Epithelial cell of proximal tubule (primary cell): ENCODE measurements at regions not wholly inside any gene's neighbourhood (a gene's known extent, or its start where the extent isn't known, plus 50 kb on each side); places are given as distances from the start of the nearest gene placed in this dataset.

ENCODE experiments used
- DNase-seq: peaks from one replicate; pipeline ENCODE4 v3.0.0-alpha.2; 2011; ENCODE audit warnings: low read depth
- H3K4me3 ChIP-seq: 2 replicates; pipeline ENCODE4 v1.5.1; 2011; ENCODE audit warnings: low read depth, mild to moderate bottlenecking, low read length
- TF ChIP-seq, protein P1 (sequence below): conservative IDR thresholded peaks from 2 replicates; pipeline ENCODE4 v1.5.1; 2012; ENCODE audit warnings: low read depth, mild to moderate bottlenecking, low read length

DNA sequence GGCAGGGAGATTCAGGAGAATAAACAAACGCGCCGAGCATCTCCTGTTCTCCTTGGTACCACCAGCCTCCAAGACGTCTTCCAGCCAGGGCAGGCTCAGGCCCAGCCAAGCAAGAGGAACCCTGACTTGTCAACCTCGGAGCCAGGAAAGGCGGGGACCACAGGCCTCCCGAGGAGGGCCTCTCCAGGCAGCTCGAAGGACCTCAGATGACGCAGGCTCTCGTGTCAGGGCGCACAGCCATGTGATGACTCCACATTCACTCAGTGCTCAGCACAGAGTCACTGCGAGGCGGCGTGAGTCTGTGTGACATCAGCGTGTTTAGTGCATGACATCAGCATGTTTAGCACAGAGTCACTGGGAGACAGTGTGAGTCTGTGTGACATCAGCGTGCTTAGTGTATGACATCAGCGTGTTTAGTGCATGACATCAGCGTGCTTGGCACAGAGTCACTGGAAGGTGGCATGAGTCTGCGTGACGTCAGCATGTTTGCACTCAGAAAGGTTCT, 241.4 kb downstream of the BRD1 start:
- H3K4me3 ChIP-seq = no peak overlapping the region
- TF ChIP-seq, protein P1, sequence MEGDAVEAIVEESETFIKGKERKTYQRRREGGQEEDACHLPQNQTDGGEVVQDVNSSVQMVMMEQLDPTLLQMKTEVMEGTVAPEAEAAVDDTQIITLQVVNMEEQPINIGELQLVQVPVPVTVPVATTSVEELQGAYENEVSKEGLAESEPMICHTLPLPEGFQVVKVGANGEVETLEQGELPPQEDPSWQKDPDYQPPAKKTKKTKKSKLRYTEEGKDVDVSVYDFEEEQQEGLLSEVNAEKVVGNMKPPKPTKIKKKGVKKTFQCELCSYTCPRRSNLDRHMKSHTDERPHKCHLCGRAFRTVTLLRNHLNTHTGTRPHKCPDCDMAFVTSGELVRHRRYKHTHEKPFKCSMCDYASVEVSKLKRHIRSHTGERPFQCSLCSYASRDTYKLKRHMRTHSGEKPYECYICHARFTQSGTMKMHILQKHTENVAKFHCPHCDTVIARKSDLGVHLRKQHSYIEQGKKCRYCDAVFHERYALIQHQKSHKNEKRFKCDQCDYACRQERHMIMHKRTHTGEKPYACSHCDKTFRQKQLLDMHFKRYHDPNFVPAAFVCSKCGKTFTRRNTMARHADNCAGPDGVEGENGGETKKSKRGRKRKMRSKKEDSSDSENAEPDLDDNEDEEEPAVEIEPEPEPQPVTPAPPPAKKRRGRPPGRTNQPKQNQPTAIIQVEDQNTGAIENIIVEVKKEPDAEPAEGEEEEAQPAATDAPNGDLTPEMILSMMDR = no peak
- no peak for DNase-seq

GRCh38 chr22:49585461-49586243, 242.0 kb downstream of the BRD1 start:
- no peak overlapping the region for H3K4me3 ChIP-seq
- no peak for DNase-seq
- TF ChIP-seq, protein P1 = no peak

DNA sequence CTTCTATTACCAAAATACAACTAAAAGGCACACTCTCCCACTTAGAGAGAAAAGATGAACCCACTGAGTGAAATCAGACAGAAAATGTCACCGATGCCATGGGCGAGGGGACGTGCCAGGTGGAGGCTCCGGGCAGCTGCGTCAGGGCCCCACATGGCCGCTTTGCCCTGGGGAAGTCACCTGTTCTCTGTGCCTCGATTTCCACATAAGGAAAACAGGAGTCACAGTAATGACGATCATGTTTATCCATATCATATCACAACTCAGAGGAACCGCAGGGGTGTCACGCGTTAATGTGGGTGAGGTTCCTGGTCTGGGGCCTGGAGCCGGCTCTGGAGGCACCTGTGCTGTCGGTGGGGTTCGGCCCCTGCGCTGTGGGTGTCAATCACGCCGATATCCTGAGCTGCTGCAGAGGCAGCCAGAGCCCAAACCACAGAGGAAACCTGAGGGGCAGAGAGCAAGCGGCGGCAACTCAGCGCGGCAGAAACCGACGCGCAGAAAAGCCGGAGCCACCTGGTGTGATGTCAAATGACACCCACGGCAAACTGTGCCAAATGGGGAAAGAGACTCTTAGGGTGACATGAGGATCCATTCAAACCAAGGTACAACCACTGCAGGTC, 243.7 kb downstream of the BRD1 start:
- TF ChIP-seq, protein P1 = no peak

DNA sequence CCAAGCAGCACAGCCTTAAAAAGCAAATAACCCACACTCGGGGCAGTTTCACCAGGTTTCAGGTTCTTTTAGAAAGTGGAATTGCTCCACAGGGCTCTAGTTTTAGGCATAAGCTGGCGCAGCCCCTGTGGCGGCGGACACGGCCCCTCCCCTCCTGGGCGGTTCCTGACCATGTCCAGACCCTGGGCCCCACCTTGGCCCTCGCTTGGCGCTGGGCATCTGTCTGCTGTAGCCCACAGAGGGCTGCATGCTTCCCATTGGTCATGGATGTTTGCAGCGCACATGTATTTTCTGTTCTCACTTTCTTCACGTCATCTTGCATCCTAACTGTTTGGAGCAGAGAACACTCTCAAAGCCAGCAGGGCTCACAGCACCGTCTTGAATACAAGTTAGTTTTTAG, 244.3 kb downstream of the BRD1 start:
- TF ChIP-seq, protein P1 = no peak
- DNase-seq = no peak
- H3K4me3 ChIP-seq = no peak overlapping the region

More for the DNA sequence above, 243.7 kb downstream of the BRD1 start:
- H3K4me3 ChIP-seq = no peak overlapping the region
- DNase-seq = no peak

GRCh38 chr22:49582678-49583077, 245.0 kb downstream of the BRD1 start:
- H3K4me3 ChIP-seq = no peak overlapping the region
- TF ChIP-seq, protein P1 = no peak
- no peak for DNase-seq

DNA sequence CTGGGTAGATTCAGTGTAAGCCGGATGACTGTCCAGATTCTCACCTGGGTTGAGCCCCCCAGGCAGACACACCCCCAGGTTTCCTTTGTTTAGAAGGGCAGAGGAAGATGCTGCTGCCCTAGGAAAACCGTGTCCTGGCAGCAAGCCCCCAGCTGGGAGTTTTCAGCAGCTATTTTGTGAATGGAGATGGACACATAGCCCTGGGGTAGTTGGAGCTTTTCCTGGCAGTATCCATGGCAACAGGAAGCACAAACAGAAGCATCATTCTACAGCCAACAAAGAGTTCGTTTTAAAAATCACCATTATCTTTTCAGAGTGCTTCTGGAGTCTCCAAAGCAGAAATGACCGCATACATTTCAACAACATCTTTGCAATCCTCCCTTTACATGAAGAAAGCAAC, 245.5 kb downstream of the BRD1 start:
- DNase-seq = no peak
- TF ChIP-seq, protein P1 = no peak
- H3K4me3 ChIP-seq = no peak overlapping the region
